ENCODE measurements at regions not wholly inside any gene's neighbourhood (a gene's known extent, or its start where the extent isn't known, plus 50 kb on each side); places are given as distances from the start of the nearest gene placed in this dataset.

GRCh38 chr20:58017970-58018530, 210.4 kb downstream of the ANKRD60 start:
- intact Hi-C loops (cut with DNase I) = no loop called here
- DNase-seq (ENCODE audit: low spot score in 2 of 2) = peak in 1 of 2 donors; percentile 48
- H3K4me1 ChIP-seq = peaks cover 12 to 20% of the 10 kb centered on the region in 2 donors
- TF ChIP-seq CTCF (IDR thresholded peaks at IDR 0.05) = no peak
- no peaks in the 10 kb centered on the region for H3K9me3 ChIP-seq
- H3K27me3 ChIP-seq = no peaks in the 10 kb centered on the region
- H3K4me3 ChIP-seq = no peak overlapping the region
- no peak overlapping the region for H3K27ac ChIP-seq
- H3K36me3 ChIP-seq = no peaks in the 10 kb centered on the region

- Histone ChIP-seq H3K36me3 (no peaks in the 10 kb centered on the region), H3K27me3 (no peaks in the 10 kb centered on the region), H3K27ac (no peak overlapping the region), H3K4me3 (no peak overlapping the region), H3K4me1 (peaks cover 12 to 20% of the 10 kb centered on the region in 2 donors), H3K9me3 (no peaks in the 10 kb centered on the region)
- intact Hi-C loops (cut with DNase I) = no loop called here
- peak in 1 of 2 donors; percentile 63 for DNase-seq (ENCODE audit: low spot score in 2 of 2)
- TF ChIP-seq CTCF (IDR thresholded peaks at IDR 0.05) = no peak
Measured at GRCh38 chr20:58017231-58017969, 211.1 kb downstream of the ANKRD60 start.

DNA sequence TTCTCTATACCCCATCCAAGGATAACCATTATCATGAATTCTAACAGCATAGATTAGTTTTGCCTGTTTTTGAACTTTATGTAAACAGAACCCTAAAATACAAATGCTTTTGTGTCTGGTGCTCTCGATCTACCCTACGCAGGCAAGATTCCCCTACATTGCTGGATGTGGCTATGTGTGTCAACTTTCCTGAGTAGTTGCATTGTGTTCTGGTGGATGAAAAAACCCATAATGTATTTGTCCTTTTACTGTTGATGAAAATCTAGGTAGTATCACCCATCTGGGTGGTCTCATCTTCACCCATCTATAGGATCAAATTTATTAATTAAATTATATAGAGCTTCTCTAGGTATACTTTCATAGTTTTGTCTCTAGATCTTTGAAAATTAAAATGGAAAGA, 211.7 kb downstream of the ANKRD60 start:
- TF ChIP-seq CTCF (IDR thresholded peaks at IDR 0.05) = no peak
- no peak for DNase-seq (ENCODE audit: low spot score in 2 of 2)
- Histone ChIP-seq H3K27ac (no peak overlapping the region), H3K9me3 (no peaks in the 10 kb centered on the region), H3K36me3 (no peaks in the 10 kb centered on the region), H3K4me1 (peaks cover 12 to 20% of the 10 kb centered on the region in 2 donors), H3K27me3 (no peaks in the 10 kb centered on the region), H3K4me3 (no peak overlapping the region)
- intact Hi-C loops (cut with DNase I) = no loop called here

DNA sequence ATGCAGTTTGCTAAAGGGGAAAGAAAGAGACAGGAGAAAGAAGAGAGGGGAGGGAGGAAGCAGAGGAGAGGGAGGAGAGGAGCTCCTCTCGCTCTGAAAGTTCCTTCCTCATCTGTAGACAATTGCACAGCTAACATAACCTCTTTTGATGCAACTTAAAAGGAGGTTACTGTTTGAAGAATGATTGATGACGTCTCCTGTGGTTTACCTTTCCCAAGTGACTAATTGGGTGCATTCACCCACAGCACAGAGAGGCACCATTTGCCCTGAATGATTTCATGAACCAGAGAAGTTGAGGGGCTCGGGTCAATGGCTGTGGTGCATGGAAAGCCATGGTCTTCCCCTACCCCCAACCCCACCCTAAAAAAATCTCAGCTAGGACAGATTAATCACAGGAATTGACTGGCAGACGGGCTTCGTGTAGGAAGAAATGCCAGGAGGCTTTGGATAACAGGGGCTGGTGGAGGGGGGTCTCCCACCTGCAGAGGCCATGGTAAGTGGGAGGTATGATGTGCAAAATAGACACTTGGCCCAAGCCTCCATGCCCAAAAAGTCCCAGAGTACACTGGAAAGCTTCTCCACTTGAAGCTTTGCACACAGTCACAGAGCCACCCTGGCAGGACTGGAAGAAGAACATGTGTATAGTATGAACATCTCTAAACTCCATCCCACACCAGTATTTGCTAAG, 213.7 kb downstream of the ANKRD60 start:
- H3K27ac ChIP-seq = no peak overlapping the region
- no peaks in the 10 kb centered on the region for H3K9me3 ChIP-seq
- no peak for TF ChIP-seq CTCF (IDR thresholded peaks at IDR 0.05)
- intact Hi-C loops (cut with DNase I) = no loop called here
- H3K4me1 ChIP-seq = peaks cover 4 to 6% of the 10 kb centered on the region in 2 donors
- H3K4me3 ChIP-seq = no peak overlapping the region
- peak in 1 of 2 donors; percentile 38 for DNase-seq (ENCODE audit: low spot score in 2 of 2)
- no peaks in the 10 kb centered on the region for H3K27me3 ChIP-seq
- H3K36me3 ChIP-seq = no peaks in the 10 kb centered on the region

GRCh38 chr20:58012731-58013510, 215.5 kb downstream of the ANKRD60 start:
- no peaks in the 10 kb centered on the region for H3K9me3 ChIP-seq
- H3K36me3 ChIP-seq = no peaks in the 10 kb centered on the region
- peak in 1 of 2 donors; percentile 55 for DNase-seq (ENCODE audit: low spot score in 2 of 2)
- no peaks in the 10 kb centered on the region for H3K27me3 ChIP-seq
- peaks cover 0 to 3% of the 10 kb centered on the region in 2 donors for H3K4me1 ChIP-seq
- TF ChIP-seq CTCF (IDR thresholded peaks at IDR 0.05) = no peak
- H3K4me3 ChIP-seq = peak overlapping the region in 1 of 2 donors; percentile 6
- H3K27ac ChIP-seq = peak overlapping the region in 1 of 2 donors; percentile 19
- intact Hi-C loops (cut with DNase I) = no loop called here

Measured in ascending aorta (tissue), 2 donors.